IPS-NIHi7 (cell line): ENCODE measurements at regions not wholly inside any gene's neighbourhood (a gene's known extent, or its start where the extent isn't known, plus 50 kb on each side); places are given as distances from the start of the nearest gene placed in this dataset.

Source experiments
- DNase-seq: peaks from one replicate; pipeline ENCODE4 v3.0.0; 2012; ENCODE audit warnings: mixed read lengths; ENCODE audit errors: extremely low spot score

DNA sequence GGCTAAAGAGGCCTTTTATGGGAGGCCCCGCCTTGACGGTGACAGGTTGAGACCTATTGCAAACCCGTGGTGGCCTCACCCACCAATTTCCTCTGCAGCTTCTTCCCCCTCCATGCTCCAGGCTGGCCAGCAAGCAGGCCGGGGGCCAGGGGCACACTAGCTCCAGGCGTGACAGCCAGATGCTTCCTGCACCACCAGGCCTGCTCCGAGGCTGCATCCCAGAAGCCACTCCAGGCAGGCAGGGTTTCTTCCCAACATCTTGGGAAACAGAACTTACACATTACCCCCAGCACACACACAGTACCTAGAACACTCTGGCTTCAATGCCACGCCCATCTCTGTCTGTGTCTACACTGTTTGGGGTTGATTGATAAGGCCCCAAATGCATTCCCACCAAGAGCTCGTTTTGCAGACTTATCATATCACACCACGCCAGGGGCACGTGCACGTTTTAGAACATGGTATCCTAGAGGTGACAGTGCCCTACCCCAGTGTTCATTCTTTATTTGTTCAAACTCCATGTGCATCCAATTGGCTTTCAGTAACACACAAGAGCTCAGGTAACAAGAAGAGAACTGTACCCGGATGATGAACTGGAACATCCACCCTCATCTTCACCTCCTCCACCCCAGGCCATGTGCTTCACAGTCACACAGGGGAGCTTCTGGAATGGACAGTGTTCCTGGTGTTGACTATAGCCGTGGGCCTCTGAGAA lies 221.4 kb upstream of the RREB1 start:
- no peak for DNase-seq

GRCh38 chr6:6886886-6887285 lies 220.9 kb upstream of the RREB1 start:
- DNase-seq, result no peak

- DNase-seq, result no peak
Observed at GRCh38 chr6:6889601-6890000, 218.2 kb upstream of the RREB1 start.

GRCh38 chr6:6890400-6890858 lies 217.3 kb upstream of the RREB1 start:
- DNase-seq, result peak; percentile 61

- peak; percentile 37 for DNase-seq
Observed at GRCh38 chr6:6891125-6891721, 216.5 kb upstream of the RREB1 start.

DNA sequence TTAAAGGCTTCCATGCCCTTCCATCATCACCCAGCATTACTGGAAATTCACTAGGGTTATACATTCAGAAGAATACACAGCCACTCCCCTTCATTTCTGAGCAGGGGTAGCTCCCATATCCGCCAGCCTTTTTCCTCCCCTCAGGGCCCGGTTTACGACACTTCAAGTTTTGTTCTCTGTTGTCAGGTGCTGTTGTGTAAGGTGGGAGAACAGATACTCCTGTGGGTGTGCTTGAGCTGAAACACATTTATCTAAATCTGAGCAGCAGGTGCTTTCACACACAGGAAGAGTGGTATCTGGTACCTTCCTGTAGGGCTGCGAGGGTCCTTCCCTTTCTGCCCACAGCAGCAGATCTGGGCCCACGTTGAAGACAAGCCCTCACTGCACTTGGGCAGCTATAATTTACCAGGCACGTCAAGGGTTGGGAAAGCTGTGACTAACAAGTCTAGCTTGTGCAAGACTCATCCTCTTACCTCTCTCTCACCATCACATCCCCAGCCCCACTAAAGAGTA lies 215.8 kb upstream of the RREB1 start:
- no peak for DNase-seq

DNA sequence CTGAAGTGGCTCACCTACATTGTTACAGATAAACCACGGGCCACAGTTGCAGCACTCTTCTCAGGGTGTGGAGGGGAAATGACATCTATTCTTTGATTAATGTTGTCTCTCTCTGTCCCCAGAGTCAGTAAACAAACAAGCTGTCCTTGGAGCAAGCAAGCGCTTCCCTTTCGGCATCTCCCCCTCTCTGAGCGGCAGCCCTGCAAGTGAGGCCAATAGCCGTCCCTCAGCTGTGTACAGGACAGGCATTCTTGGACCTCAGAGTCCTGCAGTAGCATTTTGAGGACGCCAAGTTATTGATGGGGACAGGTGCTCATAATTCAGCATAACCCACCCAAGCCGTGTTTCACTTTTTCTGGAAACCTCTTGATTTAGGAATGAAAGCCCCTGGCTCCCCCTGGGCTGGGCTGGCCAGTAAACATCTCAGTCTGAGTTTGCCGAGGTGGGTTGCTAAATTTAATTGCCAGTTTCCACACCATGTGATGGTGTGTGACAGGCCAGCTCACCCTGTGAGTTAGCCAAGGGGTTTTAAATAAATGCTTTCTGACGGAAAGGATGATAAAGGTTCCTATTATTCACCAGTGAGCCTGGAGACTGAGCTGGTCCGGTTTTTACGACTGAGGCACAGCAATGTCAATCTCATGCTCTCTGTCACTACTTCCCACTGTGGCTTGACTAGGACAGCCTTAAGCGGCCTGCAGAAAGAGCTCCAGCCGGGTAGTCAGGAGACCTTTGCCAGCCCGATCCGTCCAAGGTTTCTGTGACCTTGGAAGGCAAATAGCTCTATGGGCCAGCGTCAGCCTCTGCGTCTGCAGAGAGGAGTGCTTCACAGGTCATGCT lies 214.8 kb upstream of the RREB1 start:
- DNase-seq, result no peak

- DNase-seq, result no peak
Observed at GRCh38 chr6:6893701-6894100, 214.1 kb upstream of the RREB1 start.

GRCh38 chr6:6895929-6896328 lies 211.8 kb upstream of the RREB1 start:
- no peak for DNase-seq

DNA sequence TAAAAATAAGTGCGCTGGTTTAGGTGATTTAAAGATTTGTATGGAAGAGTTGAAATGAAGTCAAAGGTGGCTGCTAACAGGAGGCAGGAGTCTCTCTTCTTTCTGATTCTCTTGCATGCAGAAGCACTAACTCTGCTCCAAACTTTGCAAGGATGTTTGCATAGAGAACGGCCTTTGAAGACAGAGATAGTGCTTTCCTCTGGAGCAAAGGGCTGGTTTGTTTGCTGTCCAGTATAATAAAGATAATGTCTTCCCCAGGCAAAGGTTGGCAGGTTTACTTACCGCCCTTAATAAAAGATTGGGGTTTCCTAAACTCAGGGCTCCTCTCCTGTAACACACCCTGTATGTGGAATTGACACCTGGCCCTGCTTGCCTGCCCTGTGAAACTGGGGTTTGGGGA lies 210.6 kb upstream of the RREB1 start:
- DNase-seq, result no peak

DNA sequence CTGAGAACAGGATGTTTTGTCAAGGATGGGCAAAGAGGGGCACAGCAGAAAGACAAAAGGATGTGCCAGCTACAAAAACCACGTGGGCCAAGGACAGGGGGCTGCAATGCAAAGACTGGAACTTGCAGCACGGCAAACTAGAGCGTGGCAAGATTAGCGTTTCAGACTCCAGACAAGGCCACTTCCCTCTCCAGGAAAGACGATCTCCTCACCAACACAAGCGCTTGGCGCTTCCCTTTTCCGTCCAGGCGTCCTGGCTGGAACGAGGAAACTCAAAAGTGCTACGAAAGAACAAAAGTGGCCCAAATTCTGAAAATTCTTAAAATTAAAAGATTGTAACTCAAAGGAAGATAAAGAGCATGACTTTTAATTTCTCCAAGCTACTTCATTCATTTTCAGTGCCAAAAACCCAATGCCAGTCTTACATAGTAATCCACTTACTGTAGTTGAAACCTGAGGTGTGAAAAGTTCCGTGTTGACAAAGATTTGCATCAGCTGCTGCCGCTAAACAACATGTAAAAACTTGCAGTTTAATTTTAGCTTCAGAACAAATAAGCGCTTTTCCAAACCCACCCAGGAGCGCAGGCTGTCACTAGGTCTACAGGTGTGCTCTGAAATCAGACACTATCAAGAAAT lies 207.1 kb upstream of the RREB1 start:
- no peak for DNase-seq

DNA sequence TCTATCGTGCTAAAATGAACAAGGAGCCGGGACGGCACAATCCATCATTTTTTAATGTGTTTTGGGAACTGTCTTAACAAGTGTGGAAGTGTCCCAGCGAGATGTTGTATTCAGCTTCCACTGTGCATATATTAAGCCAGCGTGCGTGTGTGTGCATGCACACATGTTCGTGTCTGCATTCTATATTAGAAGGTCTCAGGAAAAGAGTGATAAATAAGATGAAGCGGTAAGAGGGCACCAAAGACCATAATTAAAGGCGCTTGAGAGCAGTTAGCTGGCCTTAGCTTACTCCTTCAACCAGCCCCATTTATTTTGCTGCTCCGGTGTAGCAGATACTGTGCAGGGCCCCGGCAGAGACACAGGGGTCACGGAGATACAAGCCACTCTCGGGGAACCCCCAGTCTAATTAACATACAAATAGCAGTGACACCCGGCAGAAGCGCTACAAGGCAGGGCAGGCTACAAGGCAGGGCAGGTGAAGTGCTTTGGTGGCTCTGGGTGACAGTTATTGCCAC lies 206.5 kb upstream of the RREB1 start:
- DNase-seq, result no peak

DNA sequence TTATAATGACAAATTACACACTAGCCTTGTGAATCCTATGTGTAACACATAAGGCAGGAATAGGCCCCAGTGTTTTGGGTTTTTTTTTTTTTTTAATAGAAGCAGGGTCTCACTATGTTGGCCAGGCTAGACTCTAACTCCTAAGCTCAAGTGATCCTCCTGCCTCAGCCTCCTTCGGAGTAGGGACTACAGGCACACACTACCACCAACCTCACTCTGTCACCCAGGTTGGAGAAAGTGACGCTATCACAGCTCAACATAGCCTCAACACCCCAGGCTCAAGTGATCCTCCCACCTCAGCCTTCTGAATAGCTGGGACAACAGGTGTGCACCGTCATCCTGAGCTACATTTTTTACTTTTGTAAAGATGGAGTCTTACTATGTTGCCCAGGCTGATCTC lies 205.8 kb upstream of the RREB1 start:
- no peak for DNase-seq

DNA sequence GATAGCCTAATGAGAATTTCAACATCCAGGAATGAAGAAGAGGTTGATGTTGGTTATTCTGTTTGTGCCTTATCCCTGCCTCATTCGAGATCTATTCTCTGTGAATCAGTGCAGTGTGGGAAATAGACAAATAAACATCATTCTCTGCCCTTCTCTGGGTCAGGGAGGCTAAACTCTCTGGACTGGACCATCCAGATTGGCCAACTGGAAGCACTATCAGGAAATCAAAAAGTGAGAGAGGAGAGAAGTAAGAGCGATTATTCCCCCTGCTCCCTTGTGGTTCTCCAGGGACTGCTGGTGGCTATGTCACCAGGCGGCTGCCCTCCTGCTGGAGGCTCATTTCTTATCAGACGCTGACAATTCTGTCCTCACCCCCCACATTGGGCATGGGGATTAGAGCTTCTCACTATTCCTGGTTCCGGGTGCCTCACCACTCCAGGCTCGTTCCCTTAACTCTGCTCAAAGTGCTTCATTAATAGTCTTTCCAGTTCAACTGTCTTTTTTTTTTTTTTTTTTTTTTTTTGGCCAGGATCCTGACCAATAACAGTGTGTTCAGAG lies 201.7 kb upstream of the RREB1 start:
- DNase-seq, result no peak

DNA sequence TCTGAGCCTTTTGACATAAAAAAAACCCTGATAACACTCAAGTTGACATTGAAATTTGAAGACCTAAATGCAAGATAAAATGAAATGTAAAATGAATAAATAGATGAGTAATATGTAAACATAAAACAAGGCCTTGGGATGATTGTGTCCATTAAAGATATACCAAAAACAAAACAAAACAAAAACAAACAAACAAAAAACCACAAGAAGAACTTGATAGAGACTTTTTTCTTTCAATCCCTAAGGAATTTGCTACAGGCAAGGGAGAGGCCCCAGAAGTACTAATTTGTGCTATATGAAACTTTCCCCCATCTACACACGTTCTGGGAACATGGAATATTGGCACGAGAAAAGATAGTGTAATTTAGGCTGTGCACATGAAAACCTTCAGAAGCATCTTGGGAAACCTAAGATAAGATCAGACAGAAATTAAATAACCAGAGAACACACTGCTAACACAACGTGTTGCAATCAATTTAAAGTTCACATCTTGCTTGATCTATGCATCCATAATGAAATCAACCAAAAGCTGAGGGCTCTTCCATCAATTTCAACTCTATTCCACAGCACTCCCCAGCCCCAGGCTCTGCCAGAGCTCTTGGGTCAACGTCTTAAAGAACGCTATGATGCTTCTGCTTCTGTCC lies 201.1 kb upstream of the RREB1 start:
- DNase-seq, result no peak

GRCh38 chr6:6907286-6907685 lies 200.5 kb upstream of the RREB1 start:
- DNase-seq, result no peak

DNA sequence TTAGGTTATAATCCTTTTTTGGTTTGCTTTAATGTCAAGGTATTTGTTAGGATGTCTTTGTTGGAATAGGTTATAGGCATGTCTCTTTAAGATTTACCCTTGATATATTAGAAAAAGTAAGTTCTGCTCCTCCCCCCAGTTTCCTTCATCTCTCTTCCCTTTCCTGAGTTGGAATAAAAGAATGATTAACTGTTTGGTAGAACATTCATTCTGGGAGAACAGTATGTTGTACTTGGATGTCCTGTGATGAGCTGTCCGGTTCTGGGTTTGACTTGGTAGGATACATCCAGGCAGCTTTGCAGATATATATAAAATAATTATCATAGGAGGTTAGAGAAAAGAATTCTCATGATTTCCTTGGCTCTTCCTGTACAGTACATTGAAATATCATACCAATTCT lies 199.6 kb upstream of the RREB1 start:
- DNase-seq, result no peak

DNA sequence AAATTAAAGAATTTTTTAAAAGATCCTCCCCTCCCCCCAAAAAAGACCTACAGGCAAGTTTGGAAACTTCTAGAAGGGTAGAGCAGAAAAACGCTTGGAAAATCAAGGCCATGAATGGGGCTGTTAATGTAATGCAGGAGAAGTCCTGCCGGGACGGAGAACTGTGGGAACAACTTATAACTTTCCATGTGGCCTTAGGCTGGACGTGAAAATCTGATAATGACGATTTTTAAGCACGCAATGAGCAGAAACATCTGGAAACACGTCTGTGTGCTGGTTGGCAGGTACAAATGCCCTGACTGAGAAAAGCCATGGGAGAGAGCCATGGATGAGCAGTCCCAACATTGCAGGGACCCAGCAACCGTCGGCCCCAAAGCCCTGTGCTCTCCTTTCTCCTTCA lies 198.7 kb upstream of the RREB1 start:
- no peak for DNase-seq

- no peak for DNase-seq
Observed at GRCh38 chr6:6910734-6911295, 196.9 kb upstream of the RREB1 start.

- DNase-seq, result no peak
Observed at GRCh38 chr6:6911391-6911790, 196.4 kb upstream of the RREB1 start.
